ENCODE measurements at regions not wholly inside any gene's neighbourhood (a gene's known extent, or its start where the extent isn't known, plus 50 kb on each side); places are given as distances from the start of the nearest gene placed in this dataset.
"Not testable (repeated sequence)": the region's sequence is repeated elsewhere in the genome, so short reads cannot be mapped to it uniquely, and the experiment has no call there.

GRCh38 chr12:131619736-131620506, 91.0 kb upstream of the SFSWAP start:
- in situ Hi-C loops (cut with MboI; ENCODE audit: low sequenced_read_pairs): no loop called here

- in situ Hi-C loops (cut with MboI; ENCODE audit: low sequenced_read_pairs): no loop called here
These were observed 90.4 kb upstream of the SFSWAP start for GRCh38 chr12:131620520-131620919.

GRCh38 chr12:131620946-131621681, 89.8 kb upstream of the SFSWAP start:
- in situ Hi-C loops (cut with MboI; ENCODE audit: low sequenced_read_pairs): no loop called here

- in situ Hi-C loops (cut with MboI; ENCODE audit: low sequenced_read_pairs): no loop called here
These were observed 89.0 kb upstream of the SFSWAP start for GRCh38 chr12:131621701-131622421.

GRCh38 chr12:131622422-131622955, 88.4 kb upstream of the SFSWAP start:
- in situ Hi-C loops (cut with MboI; ENCODE audit: low sequenced_read_pairs): no loop called here

- in situ Hi-C loops (cut with MboI; ENCODE audit: low sequenced_read_pairs): not testable (repeated sequence)
These were observed 87.2 kb upstream of the SFSWAP start for GRCh38 chr12:131623404-131624368.

GRCh38 chr12:131624369-131624739, 86.5 kb upstream of the SFSWAP start:
- in situ Hi-C loops (cut with MboI; ENCODE audit: low sequenced_read_pairs): not testable (repeated sequence)

- in situ Hi-C loops (cut with MboI; ENCODE audit: low sequenced_read_pairs): not testable (repeated sequence)
These were observed 86.0 kb upstream of the SFSWAP start for GRCh38 chr12:131624756-131625501.

- in situ Hi-C loops (cut with MboI; ENCODE audit: low sequenced_read_pairs): not testable (repeated sequence)
These were observed 84.7 kb upstream of the SFSWAP start for GRCh38 chr12:131625966-131626722.

GRCh38 chr12:131627151-131628022, 83.5 kb upstream of the SFSWAP start:
- in situ Hi-C loops (cut with MboI; ENCODE audit: low sequenced_read_pairs): not testable (repeated sequence)

- in situ Hi-C loops (cut with MboI; ENCODE audit: low sequenced_read_pairs): no loop called here
These were observed 82.7 kb upstream of the SFSWAP start for GRCh38 chr12:131628023-131628740.

GRCh38 chr12:131628766-131629448, 82.0 kb upstream of the SFSWAP start:
- in situ Hi-C loops (cut with MboI; ENCODE audit: low sequenced_read_pairs): no loop called here

- in situ Hi-C loops (cut with MboI; ENCODE audit: low sequenced_read_pairs): no loop called here
These were observed 79.7 kb upstream of the SFSWAP start for GRCh38 chr12:131631230-131631629.

GRCh38 chr12:131631889-131632651, 78.8 kb upstream of the SFSWAP start:
- in situ Hi-C loops (cut with MboI; ENCODE audit: low sequenced_read_pairs): not testable (repeated sequence)

- in situ Hi-C loops (cut with MboI; ENCODE audit: low sequenced_read_pairs): not testable (repeated sequence)
These were observed 78.3 kb upstream of the SFSWAP start for GRCh38 chr12:131632652-131633023.

GRCh38 chr12:131633610-131634009, 77.3 kb upstream of the SFSWAP start:
- in situ Hi-C loops (cut with MboI; ENCODE audit: low sequenced_read_pairs): not testable (repeated sequence)

Measured in HL-60/S4 treated with phorbol 12-myristate 13-acetate at 8.2 ng/mL for 4 days and 3 days (cell line).